ENCODE measurements at regions not wholly inside any gene's neighbourhood (a gene's known extent, or its start where the extent isn't known, plus 50 kb on each side); places are given as distances from the start of the nearest gene placed in this dataset.

GRCh38 chr15:72916378-72916777 is 132.8 kb upstream of the ADPGK start:
- no peak for DNase-seq (ENCODE audit: insufficient read length, low spot score)
- FAIRE-seq: no peak
- TF ChIP-seq, protein P1, sequence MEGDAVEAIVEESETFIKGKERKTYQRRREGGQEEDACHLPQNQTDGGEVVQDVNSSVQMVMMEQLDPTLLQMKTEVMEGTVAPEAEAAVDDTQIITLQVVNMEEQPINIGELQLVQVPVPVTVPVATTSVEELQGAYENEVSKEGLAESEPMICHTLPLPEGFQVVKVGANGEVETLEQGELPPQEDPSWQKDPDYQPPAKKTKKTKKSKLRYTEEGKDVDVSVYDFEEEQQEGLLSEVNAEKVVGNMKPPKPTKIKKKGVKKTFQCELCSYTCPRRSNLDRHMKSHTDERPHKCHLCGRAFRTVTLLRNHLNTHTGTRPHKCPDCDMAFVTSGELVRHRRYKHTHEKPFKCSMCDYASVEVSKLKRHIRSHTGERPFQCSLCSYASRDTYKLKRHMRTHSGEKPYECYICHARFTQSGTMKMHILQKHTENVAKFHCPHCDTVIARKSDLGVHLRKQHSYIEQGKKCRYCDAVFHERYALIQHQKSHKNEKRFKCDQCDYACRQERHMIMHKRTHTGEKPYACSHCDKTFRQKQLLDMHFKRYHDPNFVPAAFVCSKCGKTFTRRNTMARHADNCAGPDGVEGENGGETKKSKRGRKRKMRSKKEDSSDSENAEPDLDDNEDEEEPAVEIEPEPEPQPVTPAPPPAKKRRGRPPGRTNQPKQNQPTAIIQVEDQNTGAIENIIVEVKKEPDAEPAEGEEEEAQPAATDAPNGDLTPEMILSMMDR (IDR thresholded peaks at IDR 0.05; ENCODE audit: insufficient read depth, missing control alignments): no peak

GRCh38 chr15:72915843-72916242 is 132.3 kb upstream of the ADPGK start:
- TF ChIP-seq, protein P1 (IDR thresholded peaks at IDR 0.05; ENCODE audit: insufficient read depth, missing control alignments): no peak
- FAIRE-seq (no peak), DNase-seq (ENCODE audit: insufficient read length, low spot score) (no peak)

DNA sequence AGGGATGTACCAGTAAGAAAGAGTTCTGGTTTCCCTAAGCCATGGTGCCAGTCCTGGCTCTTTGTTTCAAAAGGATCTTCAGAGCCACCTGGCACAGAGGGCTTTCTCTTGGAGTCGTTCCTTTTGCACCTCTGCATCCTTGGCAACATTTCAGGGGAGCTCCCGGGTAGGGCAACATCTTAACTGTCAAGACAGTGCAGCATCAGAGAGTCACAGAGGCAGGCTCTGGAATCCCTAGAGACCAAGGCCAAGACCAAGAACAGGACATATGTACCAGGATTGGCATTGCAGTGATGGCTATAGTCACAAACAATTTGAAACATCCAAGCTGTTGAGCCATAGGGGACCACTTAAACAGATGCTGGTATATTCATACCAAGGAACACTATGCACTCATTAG is 129.4 kb upstream of the ADPGK start:
- TF ChIP-seq, protein P1 (IDR thresholded peaks at IDR 0.05; ENCODE audit: insufficient read depth, missing control alignments): no peak
- FAIRE-seq (no peak), DNase-seq (ENCODE audit: insufficient read length, low spot score) (no peak)

DNA sequence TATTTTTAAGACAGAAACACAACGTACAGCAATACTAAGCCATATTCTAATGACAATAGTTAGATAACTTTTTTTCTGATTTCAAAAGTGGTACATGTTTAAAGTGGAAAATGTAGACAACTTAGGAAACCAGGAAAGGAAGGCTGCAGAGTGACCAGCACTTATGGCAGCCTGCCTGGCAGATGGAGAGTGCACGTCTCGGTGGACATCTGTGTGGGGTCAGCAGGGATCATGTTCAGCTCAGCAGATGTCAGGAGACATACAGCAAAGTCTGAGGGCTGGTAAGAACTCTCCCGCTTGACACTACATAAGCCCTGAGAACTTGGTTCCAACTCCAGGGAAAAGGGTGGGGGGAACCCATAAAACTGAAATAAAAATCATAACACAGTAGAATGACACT is 128.6 kb upstream of the ADPGK start:
- TF ChIP-seq, protein P1 (IDR thresholded peaks at IDR 0.05; ENCODE audit: insufficient read depth, missing control alignments): no peak
- no peak for FAIRE-seq
- DNase-seq (ENCODE audit: insufficient read length, low spot score): no peak

DNA sequence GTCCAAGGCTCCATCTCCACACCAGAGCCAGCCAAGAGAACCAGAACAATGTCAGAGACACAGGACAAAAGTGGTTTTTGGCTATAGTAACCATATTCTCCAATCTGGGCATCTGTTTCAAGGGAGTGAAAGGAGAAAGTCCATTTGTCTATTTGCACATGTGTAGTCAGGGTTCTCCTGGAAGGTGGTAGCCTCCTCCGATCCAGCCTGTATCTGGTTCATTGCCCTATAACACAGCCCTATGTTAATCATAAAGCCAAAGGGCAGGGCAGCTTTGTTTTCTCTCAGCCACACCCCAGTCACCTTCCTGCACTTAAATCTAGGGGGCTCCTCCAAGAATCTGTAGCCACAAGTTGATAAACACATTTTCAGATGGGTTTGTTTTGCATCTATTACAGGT is 128.1 kb upstream of the ADPGK start:
- TF ChIP-seq, protein P1 (IDR thresholded peaks at IDR 0.05; ENCODE audit: insufficient read depth, missing control alignments): no peak
- DNase-seq (ENCODE audit: insufficient read length, low spot score): no peak
- no peak for FAIRE-seq

DNA sequence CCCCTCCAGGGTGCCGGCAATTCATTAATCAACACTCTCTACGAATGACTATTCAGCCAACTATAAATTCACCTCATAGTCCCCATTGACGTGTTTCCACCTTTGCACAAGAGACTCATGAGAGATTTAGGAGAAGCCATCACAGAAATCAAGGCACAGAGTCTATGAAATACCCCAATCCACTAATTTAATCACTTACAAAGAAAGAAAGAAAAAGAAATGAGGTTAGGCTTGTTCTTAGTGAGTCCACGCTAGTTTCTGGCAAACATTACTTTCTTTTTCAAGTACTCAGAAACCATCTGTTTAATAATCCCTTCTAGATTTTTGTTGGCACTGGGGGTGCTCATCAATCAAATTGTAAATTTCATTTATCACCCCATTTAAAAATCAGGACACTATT is 125.2 kb upstream of the ADPGK start:
- FAIRE-seq (no peak), DNase-seq (ENCODE audit: insufficient read length, low spot score) (no peak)
- TF ChIP-seq, protein P1 (IDR thresholded peaks at IDR 0.05; ENCODE audit: insufficient read depth, missing control alignments): no peak

DNA sequence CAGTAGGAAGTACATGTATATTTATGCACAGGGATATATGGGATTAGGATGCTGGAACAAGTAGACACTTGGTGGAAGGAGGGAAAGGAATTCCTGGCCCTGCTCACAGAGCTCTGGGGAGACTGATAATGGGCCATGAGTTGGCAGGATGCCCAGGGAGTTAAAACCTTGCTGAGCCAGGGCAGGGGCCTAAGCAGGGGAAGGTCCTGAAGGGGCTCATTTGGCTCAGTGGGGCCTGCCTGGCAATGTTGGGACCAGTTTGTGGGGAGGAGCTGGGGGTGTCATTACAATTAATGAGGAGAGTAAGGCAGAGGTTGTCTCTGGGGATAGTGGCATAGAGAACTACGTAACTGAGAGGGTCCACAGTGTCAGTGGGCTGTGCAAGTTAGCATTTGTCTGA is 124.2 kb upstream of the ADPGK start:
- FAIRE-seq (no peak), DNase-seq (ENCODE audit: insufficient read length, low spot score) (no peak)
- TF ChIP-seq, protein P1 (IDR thresholded peaks at IDR 0.05; ENCODE audit: insufficient read depth, missing control alignments): no peak

All from D721Med (cell line).